HepG2 (cell line): ENCODE measurements at regions not wholly inside any gene's neighbourhood (a gene's known extent, or its start where the extent isn't known, plus 50 kb on each side); places are given as distances from the start of the nearest gene placed in this dataset.

Experiments used
- ATAC-seq: fragments of 200-7000 bp; cut with Tn5 transposase; 3 replicates; pipeline ENCODE4 v1.9.1; 2020; ENCODE audit warnings: mild to moderate bottlenecking, moderate library complexity
- BruUV-seq: library from RNA; stranded (reverse); fragments of 400-500 nt; replicated peaks from 2 replicates; lab custom pipeline; 2021; lab: Mats Ljungman, UMichigan
- CTCF ChIA-PET: fragments of 300-600 bp; formaldehyde crosslinking; extraction: SDS; loops from one replicate; lab custom pipeline; 2021; ENCODE audit warnings: low total read pairs, inconsistent platforms, low intra/inter-chr PET ratio; lab: Yijun Ruan, JAX
- POLR2A ChIA-PET: fragments of 350-600 bp; sonication (Branson Sonifier 250); formaldehyde crosslinking; loops from one replicate; lab custom pipeline; 2020; ENCODE audit warnings: antibody characterized with exemption, inconsistent platforms; lab: Yijun Ruan, JAX
- DNase-seq: peaks from one replicate; pipeline ENCODE4 v3.0.0-alpha.2; 2015; ENCODE audit warnings: low spot score
- FAIRE-seq: peaks from 3 replicates; lab custom pipeline; 2011; peaks lifted over from hg19 to GRCh38; lab: Jason Lieb, UNC
- H2AFZ ChIP-seq: one replicate; pipeline ENCODE4 v1.6.1; 2011; ENCODE audit warnings: low read length, inconsistent platforms
- H3K27ac ChIP-seq: fragments of 300-600 bp; 3 replicates; pipeline ENCODE4 v1.8.0; 2011; ENCODE audit warnings: mixed run types, mild to moderate bottlenecking, mixed read lengths, low read length, inconsistent platforms; ENCODE audit not compliant: insufficient read depth; ENCODE audit errors: extremely low read length
- H3K27me3 ChIP-seq, 2 experiments: fragments of 200-600 bp in 1 of 2; 2 replicates in 1 of 2; 3 replicates in 1 of 2; pipeline versions ENCODE4 v1.6.0 to v1.8.0; 2011; ENCODE audit warnings: low read length in 2 of 2, mild to moderate bottlenecking in 2 of 2, moderate library complexity in 2 of 2, inconsistent platforms in 1 of 2; ENCODE audit not compliant: insufficient read depth in 2 of 2, control insufficient read depth in 1 of 2
- H3K36me3 ChIP-seq, 2 experiments: fragments of 200-600 bp in 1 of 2; replicated peaks in 1 of 2; 2 replicates in 1 of 2; 3 replicates in 1 of 2; pipeline versions ENCODE4 v1.5.1 to v1.8.0; 2011; ENCODE audit warnings: low read length in 2 of 2, inconsistent platforms in 1 of 2; ENCODE audit not compliant: insufficient read depth in 2 of 2, control insufficient read depth in 1 of 2
- H3K4me1 ChIP-seq: 2 replicates; pipeline ENCODE4 v1.5.1; 2012; ENCODE audit warnings: low read length, inconsistent platforms; ENCODE audit not compliant: insufficient read depth
- H3K4me2 ChIP-seq: 2 replicates; pipeline ENCODE4 v1.6.0; 2011; ENCODE audit warnings: low read depth, low read length, inconsistent platforms
- H3K4me3 ChIP-seq, 3 experiments: fragments of 200-600 bp in 1 of 3; sonication (generic), shearing (Covaris generic) in 1 of 3; replicated peaks in 1 of 3; 2 replicates each; pipeline ENCODE4 v1.5.1; 2011 to 2016; ENCODE audit warnings: low read length in 3 of 3, inconsistent platforms in 2 of 3, low read depth in 2 of 3, mild to moderate bottlenecking in 2 of 3, control low read depth in 1 of 3, mixed read lengths in 1 of 3; ENCODE audit not compliant: insufficient read depth in 1 of 3
- H3K79me2 ChIP-seq: one replicate; pipeline ENCODE4 v1.6.1; 2011; ENCODE audit warnings: low read length, inconsistent platforms; ENCODE audit not compliant: insufficient read depth
- H3K9ac ChIP-seq: 2 replicates; pipeline ENCODE4 v1.6.0; 2011; ENCODE audit warnings: mild to moderate bottlenecking, low read depth, low read length, inconsistent platforms; ENCODE audit not compliant: insufficient read depth
- H3K9me3 ChIP-seq: 2 replicates; pipeline ENCODE4 v1.5.1; 2012; ENCODE audit warnings: mild to moderate bottlenecking, low read length
- H4K20me1 ChIP-seq: 2 replicates; pipeline ENCODE4 v1.6.0; 2011; ENCODE audit warnings: inconsistent platforms, mild to moderate bottlenecking, low read length, moderate library complexity; ENCODE audit not compliant: insufficient read depth
- ATF7 ChIP-seq, 2 experiments: fragments of 450-650 bp in 1 of 2; sonication (generic) in 1 of 2; formaldehyde crosslinking in 1 of 2; IDR thresholded peaks; 2 replicates each; pipeline versions ENCODE4 v1.4.0 to v1.6.1; 2016 to 2020; ENCODE audit warnings: antibody characterized with exemption in 1 of 2, mild to moderate bottlenecking in 1 of 2, missing genetic modification reagents in 1 of 2
- SATB2 ChIP-seq: sonication (generic); formaldehyde crosslinking; IDR thresholded peaks from 2 replicates; pipeline ENCODE4 v1.5.0; 2020; ENCODE audit warnings: missing genetic modification reagents
- SMARCE1 ChIP-seq: fragments of 450-650 bp; IDR thresholded peaks from 2 replicates; pipeline ENCODE4 v1.6.1; 2017; ENCODE audit warnings: borderline replicate concordance
- XRCC5 ChIP-seq: fragments of 200-400 bp; formaldehyde crosslinking; optimal IDR thresholded peaks from 2 replicates; pipeline ENCODE3; 2017; ENCODE audit warnings: mild to moderate bottlenecking, low read length
- ZFP37 ChIP-seq: sonication (generic); formaldehyde crosslinking; IDR thresholded peaks from 2 replicates; pipeline ENCODE4 v1.4.0; 2020; ENCODE audit warnings: missing genetic modification reagents, borderline replicate concordance
- ZIK1 ChIP-seq: sonication (generic); formaldehyde crosslinking; IDR thresholded peaks from 2 replicates; pipeline ENCODE4 v1.5.0; 2020; ENCODE audit warnings: mild to moderate bottlenecking, low read depth, missing genetic modification reagents, borderline replicate concordance
- ZNF180 ChIP-seq: sonication (generic); formaldehyde crosslinking; IDR thresholded peaks from 2 replicates; pipeline ENCODE4 v1.4.0; 2020; ENCODE audit warnings: low read depth, missing genetic modification reagents, borderline replicate concordance
- ZNF329 ChIP-seq: sonication (generic); formaldehyde crosslinking; IDR thresholded peaks from 2 replicates; pipeline ENCODE4 v1.9.0; 2021; ENCODE audit warnings: low read depth, mild to moderate bottlenecking, missing genetic modification reagents
- ZNF557 ChIP-seq: sonication (generic); formaldehyde crosslinking; IDR thresholded peaks from 2 replicates; pipeline ENCODE4 v1.4.0; 2020; ENCODE audit warnings: missing genetic modification reagents
- ZNF564 ChIP-seq: sonication (generic); formaldehyde crosslinking; IDR thresholded peaks from 2 replicates; pipeline ENCODE4 v1.8.1; 2023; ENCODE audit warnings: mild to moderate bottlenecking, missing genetic modification reagents
- ZSCAN31 ChIP-seq: sonication (generic); formaldehyde crosslinking; IDR thresholded peaks from 2 replicates; pipeline ENCODE4 v1.5.0; 2020; ENCODE audit warnings: low read depth, mild to moderate bottlenecking, missing genetic modification reagents
- WGBS: methylation state at CpG from one replicate; pipeline ENCODE4 v1.1.6; 2017; ENCODE audit warnings: low lambda C conversion rate; 5-methylcytosine and 5-hydroxymethylcytosine counted together
- in situ Hi-C: cut with HindIII; loops from 2 replicates; pipeline ENCODE4 v1.10.0; 2017; ENCODE audit warnings: low pct_unique_long_range_greater_than_20kb; ENCODE audit not compliant: extremely low pct_ligation_motif_present
- intact Hi-C: fragments of 100-400 bp; cut with micrococcal nuclease; formaldehyde crosslinking; loops from one replicate; pipeline ENCODE4 v1.10.0; 2022; ENCODE audit not compliant: unreplicated experiment
- TF ChIP-seq, protein P1 (sequence below): sonication (generic); formaldehyde crosslinking; conservative IDR thresholded peaks from 2 replicates; pipeline ENCODE4 v1.4.0; 2020; ENCODE audit warnings: missing genetic modification reagents
- TF ChIP-seq, protein P2 (sequence below): sonication (generic); formaldehyde crosslinking; IDR thresholded peaks from 2 replicates; pipeline ENCODE4 v1.5.0; 2020; ENCODE audit warnings: mild to moderate bottlenecking, missing genetic modification reagents

DNA sequence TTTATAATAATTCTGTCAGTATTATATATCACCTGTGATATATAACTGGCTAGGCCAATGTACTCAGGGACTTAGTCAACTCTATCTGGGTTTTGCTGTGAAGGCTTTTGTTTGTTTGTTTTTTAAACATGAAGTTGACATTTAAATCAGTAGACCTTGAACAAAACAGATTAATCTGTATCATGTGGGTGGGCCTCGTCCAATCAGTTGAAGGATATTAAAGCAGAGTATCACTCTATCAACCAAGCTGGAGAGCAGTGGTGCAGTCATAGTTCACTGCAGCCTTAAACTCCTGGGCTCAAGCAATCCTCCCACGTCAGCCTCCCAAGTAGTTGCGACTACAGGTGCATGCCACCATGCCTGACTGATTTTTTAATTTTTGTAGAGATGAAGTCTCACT lies 870.2 kb downstream of the TYW1 start (continued):
- TF ChIP-seq ZNF329 (CRISPR knock-in tag) (no peak), ZIK1 (CRISPR knock-in tag) (no peak), ZSCAN31 (CRISPR knock-in tag) (no peak)
- TF ChIP-seq, protein P1, sequence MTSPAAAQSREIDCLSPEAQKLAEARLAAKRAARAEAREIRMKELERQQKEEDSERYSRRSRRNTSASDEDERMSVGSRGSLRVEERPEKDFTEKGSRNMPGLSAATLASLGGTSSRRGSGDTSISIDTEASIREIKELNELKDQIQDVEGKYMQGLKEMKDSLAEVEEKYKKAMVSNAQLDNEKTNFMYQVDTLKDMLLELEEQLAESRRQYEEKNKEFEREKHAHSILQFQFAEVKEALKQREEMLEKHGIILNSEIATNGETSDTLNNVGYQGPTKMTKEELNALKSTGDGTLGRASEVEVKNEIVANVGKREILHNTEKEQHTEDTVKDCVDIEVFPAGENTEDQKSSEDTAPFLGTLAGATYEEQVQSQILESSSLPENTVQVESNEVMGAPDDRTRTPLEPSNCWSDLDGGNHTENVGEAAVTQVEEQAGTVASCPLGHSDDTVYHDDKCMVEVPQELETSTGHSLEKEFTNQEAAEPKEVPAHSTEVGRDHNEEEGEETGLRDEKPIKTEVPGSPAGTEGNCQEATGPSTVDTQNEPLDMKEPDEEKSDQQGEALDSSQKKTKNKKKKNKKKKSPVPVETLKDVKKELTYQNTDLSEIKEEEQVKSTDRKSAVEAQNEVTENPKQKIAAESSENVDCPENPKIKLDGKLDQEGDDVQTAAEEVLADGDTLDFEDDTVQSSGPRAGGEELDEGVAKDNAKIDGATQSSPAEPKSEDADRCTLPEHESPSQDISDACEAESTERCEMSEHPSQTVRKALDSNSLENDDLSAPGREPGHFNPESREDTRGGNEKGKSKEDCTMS (CRISPR knock-in tag) = no peak

DNA sequence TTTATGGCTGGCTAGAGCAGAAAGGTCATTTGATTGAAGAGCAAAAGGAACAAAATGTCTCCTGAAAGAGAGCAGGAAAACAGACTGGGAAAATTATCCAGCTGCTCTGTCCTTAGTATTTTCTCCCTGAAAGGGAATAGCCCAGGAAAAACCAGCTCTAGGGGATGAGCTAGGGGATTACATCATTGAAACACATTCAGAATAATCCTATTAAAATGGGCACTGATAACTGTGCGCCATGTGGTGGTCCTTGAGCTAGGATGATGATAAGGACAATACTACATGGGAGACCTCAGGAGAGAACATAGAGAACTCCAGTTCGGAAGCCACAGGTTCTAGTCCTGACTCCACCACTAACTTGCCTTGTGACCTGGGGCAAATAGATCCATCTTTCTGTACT lies 873.8 kb downstream of the TYW1 start:
- 23% methylated on average over 2 of the region's 2 CpGs for WGBS
- no peak overlapping the region for H2AFZ ChIP-seq
- H3K9me3 ChIP-seq = no peaks in the 10 kb centered on the region
- no peaks in the 10 kb centered on the region for H3K36me3 ChIP-seq
- no peak overlapping the region for H3K9ac ChIP-seq
- no peaks in the 10 kb centered on the region for H4K20me1 ChIP-seq
- no peak for ATAC-seq
- H3K4me3 ChIP-seq = no peak overlapping the region
- H3K27me3 ChIP-seq = no peaks in the 10 kb centered on the region
- DNase-seq = no peak
- no peaks in the 10 kb centered on the region for H3K79me2 ChIP-seq
- no peak overlapping the region for H3K27ac ChIP-seq
- CTCF ChIA-PET = no interaction called here
- no peaks in the 10 kb centered on the region for H3K4me1 ChIP-seq
- TF ChIP-seq SMARCE1 = no peak
- TF ChIP-seq ZNF564 (CRISPR knock-in tag) = no peak
- TF ChIP-seq, protein P2, sequence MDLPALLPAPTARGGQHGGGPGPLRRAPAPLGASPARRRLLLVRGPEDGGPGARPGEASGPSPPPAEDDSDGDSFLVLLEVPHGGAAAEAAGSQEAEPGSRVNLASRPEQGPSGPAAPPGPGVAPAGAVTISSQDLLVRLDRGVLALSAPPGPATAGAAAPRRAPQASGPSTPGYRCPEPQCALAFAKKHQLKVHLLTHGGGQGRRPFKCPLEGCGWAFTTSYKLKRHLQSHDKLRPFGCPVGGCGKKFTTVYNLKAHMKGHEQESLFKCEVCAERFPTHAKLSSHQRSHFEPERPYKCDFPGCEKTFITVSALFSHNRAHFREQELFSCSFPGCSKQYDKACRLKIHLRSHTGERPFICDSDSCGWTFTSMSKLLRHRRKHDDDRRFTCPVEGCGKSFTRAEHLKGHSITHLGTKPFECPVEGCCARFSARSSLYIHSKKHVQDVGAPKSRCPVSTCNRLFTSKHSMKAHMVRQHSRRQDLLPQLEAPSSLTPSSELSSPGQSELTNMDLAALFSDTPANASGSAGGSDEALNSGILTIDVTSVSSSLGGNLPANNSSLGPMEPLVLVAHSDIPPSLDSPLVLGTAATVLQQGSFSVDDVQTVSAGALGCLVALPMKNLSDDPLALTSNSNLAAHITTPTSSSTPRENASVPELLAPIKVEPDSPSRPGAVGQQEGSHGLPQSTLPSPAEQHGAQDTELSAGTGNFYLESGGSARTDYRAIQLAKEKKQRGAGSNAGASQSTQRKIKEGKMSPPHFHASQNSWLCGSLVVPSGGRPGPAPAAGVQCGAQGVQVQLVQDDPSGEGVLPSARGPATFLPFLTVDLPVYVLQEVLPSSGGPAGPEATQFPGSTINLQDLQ = no peak
- no peak for TF ChIP-seq XRCC5
- TF ChIP-seq ZNF180 (CRISPR knock-in tag) = no peak
- TF ChIP-seq SATB2 (CRISPR knock-in tag) = no peak
- TF ChIP-seq ZFP37 (CRISPR knock-in tag) = no peak
- 0 out of 2 replicates have a peak, but pooled peaks have one; percentile 14 for TF ChIP-seq ATF7 (IDR thresholded peaks at IDR 0.05)
- TF ChIP-seq ATF7 (CRISPR knock-in tag; IDR thresholded peaks at IDR 0.05) = no peak
- TF ChIP-seq ZNF557 = no peak
- H3K4me2 ChIP-seq = no peak overlapping the region
- in situ Hi-C loops = no loop called here
- no peak for FAIRE-seq
- intact Hi-C loops = no loop called here
- POLR2A ChIA-PET = no interaction called here
- BruUV-seq = no TSS peak
